GM12891 (cell line): ENCODE measurements at regions not wholly inside any gene's neighbourhood (a gene's known extent, or its start where the extent isn't known, plus 50 kb on each side); places are given as distances from the start of the nearest gene placed in this dataset.

Experiments used
- POLR2A ChIP-seq: IDR thresholded peaks from 2 replicates; pipeline ENCODE4 v1.6.1; 2011; ENCODE audit warnings: low read depth, low read length, control low read depth
- POLR2AphosphoS5 ChIP-seq: IDR thresholded peaks from 2 replicates; pipeline ENCODE4 v1.6.1; 2011; ENCODE audit warnings: low read depth, low read length, control low read depth

DNA sequence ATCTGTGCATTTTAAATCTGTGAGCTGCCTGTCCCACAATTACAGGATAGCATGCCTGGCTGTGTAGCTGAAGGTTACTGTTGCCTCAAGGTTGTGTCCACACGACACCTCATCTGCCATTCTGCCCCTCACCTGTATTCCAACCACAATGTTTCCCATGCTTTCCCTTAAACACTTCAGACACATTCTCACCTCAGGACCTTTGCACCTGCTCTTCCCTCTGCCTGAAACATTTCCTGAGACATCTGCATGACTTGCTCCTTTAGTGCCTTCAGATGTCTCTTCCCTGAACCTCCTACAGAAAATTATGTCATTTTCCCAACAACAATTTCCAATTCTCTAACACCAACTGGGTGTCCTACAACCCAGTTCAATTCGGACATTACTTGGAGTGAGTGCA lies 120.4 kb downstream of the ZNF608 start:
- no peak for TF ChIP-seq POLR2AphosphoS5
- no peak for TF ChIP-seq POLR2A
